Panc1 (cell line): ENCODE measurements at regions not wholly inside any gene's neighbourhood (a gene's known extent, or its start where the extent isn't known, plus 50 kb on each side); places are given as distances from the start of the nearest gene placed in this dataset.

Experiments
- POLR2AphosphoS5 ChIP-seq: IDR thresholded peaks from 2 replicates; pipeline ENCODE4 v1.6.1; 2012; ENCODE audit warnings: mild to moderate bottlenecking, low read depth, low read length, moderate library complexity
- SIN3A ChIP-seq: IDR thresholded peaks from 2 replicates; pipeline ENCODE4 v1.6.1; 2012; ENCODE audit warnings: low read depth, mild to moderate bottlenecking, low read length, moderate library complexity, borderline replicate concordance; ENCODE audit not compliant: insufficient read depth
- TCF7L2 ChIP-seq: IDR thresholded peaks from 2 replicates; pipeline ENCODE4 v1.6.1; 2011; ENCODE audit warnings: mild to moderate bottlenecking, low read depth, low read length, inconsistent platforms
- TF ChIP-seq, protein P1 (sequence below): fragments of 450-650 bp; IDR thresholded peaks from 2 replicates; pipeline ENCODE4 v1.5.1; 2017; ENCODE audit warnings: mild to moderate bottlenecking
- TF ChIP-seq, protein P2 (sequence below), 2 experiments: IDR thresholded peaks; 2 replicates each; pipeline ENCODE4 v1.6.1; 2011 to 2012; ENCODE audit warnings: low read depth in 2 of 2, control low read depth in 1 of 2, low read length in 1 of 2, mild to moderate bottlenecking in 1 of 2, moderate library complexity in 1 of 2; ENCODE audit not compliant: insufficient read depth in 1 of 2

DNA sequence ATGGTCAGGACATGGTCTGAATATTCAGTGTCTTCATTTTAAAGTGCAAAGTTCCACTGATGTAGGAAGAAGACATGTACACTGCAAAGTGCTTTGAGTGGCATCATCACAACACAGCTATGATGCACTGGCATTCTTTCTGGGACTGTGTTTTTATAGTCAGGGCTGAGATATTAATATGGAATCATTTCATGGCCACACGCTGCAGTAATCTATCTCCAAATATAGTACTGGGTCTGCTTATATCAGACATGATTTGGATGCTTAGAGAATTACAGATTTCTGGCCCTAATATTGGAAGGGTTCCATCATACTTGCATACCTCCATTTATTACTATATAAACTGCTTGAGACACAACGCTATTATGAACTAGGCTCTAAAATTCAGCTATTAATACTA lies 1170.9 kb downstream of the NLGN4X start:
- TF ChIP-seq, protein P1, sequence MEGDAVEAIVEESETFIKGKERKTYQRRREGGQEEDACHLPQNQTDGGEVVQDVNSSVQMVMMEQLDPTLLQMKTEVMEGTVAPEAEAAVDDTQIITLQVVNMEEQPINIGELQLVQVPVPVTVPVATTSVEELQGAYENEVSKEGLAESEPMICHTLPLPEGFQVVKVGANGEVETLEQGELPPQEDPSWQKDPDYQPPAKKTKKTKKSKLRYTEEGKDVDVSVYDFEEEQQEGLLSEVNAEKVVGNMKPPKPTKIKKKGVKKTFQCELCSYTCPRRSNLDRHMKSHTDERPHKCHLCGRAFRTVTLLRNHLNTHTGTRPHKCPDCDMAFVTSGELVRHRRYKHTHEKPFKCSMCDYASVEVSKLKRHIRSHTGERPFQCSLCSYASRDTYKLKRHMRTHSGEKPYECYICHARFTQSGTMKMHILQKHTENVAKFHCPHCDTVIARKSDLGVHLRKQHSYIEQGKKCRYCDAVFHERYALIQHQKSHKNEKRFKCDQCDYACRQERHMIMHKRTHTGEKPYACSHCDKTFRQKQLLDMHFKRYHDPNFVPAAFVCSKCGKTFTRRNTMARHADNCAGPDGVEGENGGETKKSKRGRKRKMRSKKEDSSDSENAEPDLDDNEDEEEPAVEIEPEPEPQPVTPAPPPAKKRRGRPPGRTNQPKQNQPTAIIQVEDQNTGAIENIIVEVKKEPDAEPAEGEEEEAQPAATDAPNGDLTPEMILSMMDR: no peak
- TF ChIP-seq SIN3A: no peak
- no peak for TF ChIP-seq TCF7L2
- TF ChIP-seq, protein P2, sequence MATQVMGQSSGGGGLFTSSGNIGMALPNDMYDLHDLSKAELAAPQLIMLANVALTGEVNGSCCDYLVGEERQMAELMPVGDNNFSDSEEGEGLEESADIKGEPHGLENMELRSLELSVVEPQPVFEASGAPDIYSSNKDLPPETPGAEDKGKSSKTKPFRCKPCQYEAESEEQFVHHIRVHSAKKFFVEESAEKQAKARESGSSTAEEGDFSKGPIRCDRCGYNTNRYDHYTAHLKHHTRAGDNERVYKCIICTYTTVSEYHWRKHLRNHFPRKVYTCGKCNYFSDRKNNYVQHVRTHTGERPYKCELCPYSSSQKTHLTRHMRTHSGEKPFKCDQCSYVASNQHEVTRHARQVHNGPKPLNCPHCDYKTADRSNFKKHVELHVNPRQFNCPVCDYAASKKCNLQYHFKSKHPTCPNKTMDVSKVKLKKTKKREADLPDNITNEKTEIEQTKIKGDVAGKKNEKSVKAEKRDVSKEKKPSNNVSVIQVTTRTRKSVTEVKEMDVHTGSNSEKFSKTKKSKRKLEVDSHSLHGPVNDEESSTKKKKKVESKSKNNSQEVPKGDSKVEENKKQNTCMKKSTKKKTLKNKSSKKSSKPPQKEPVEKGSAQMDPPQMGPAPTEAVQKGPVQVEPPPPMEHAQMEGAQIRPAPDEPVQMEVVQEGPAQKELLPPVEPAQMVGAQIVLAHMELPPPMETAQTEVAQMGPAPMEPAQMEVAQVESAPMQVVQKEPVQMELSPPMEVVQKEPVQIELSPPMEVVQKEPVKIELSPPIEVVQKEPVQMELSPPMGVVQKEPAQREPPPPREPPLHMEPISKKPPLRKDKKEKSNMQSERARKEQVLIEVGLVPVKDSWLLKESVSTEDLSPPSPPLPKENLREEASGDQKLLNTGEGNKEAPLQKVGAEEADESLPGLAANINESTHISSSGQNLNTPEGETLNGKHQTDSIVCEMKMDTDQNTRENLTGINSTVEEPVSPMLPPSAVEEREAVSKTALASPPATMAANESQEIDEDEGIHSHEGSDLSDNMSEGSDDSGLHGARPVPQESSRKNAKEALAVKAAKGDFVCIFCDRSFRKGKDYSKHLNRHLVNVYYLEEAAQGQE (IDR thresholded peaks at IDR 0.05; ENCODE audit: insufficient read depth in 1 of 2, low read depth in 2 of 2, low read length in 1 of 2): no peak
- TF ChIP-seq POLR2AphosphoS5: no peak
